Stimulated activated CD8-positive, alpha-beta memory T cell treated with anti-CD3 and anti-CD28 coated beads, Interleukin-15, amount 100 ng/mL, for 1 hour (primary cell): ENCODE measurements at regions not wholly inside any gene's neighbourhood (a gene's known extent, or its start where the extent isn't known, plus 50 kb on each side); places are given as distances from the start of the nearest gene placed in this dataset.

Source experiments
- DNase-seq: peaks from one replicate; pipeline ENCODE4 v3.0.0-alpha.2; 2020; ENCODE audit warnings: low read depth

DNA sequence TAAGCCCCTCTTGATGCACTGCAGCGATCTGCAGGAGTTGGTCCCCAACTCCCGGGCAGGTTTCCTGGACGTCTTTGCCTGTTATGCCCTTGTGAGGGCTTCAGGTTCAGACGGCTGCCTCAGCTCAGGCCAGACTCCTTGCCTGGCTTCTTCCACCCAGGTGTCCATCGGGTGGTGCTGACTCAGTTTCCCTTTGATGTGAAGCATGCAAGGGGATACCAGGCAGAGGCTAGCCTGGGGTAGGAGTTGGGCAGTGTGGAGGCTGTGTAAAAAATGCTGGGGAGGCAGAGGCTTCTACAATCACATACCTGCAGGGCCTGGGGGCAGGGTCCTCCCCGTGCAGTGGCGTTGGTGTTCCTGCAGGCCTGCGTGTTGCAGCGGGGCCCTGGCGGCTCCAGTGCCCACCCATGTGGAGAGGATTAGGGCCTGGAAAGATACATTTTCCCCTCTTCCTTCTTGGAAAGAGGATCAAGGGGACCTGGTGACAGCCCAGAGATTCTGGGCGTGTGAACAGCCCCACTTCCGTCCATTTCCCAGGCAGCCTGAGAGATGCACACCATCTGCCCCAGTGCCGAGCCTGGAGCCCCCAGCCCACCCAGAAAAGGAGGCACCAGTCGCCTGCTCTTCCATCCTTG, 338.3 kb downstream of the DYSF start:
- DNase-seq: no peak

DNA sequence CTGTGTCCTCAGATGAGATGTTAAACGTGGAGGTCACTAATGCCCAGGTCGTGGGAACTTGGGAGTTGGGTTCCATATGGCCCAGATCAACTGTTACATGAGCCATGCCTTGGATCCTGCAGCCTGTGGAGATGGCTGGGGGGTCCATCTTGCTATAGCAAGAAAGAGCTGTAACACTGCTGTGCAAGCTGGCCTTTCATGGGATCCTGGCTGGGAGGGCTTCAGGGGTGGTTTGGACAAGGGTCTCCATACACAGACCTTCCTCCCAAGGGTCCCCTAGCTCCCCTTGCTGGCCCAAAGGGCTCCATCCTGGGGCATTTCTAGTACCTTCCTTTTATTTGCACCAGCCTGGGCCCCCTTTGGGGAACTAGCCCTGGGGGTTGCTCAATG, 337.7 kb downstream of the DYSF start:
- DNase-seq: no peak

DNA sequence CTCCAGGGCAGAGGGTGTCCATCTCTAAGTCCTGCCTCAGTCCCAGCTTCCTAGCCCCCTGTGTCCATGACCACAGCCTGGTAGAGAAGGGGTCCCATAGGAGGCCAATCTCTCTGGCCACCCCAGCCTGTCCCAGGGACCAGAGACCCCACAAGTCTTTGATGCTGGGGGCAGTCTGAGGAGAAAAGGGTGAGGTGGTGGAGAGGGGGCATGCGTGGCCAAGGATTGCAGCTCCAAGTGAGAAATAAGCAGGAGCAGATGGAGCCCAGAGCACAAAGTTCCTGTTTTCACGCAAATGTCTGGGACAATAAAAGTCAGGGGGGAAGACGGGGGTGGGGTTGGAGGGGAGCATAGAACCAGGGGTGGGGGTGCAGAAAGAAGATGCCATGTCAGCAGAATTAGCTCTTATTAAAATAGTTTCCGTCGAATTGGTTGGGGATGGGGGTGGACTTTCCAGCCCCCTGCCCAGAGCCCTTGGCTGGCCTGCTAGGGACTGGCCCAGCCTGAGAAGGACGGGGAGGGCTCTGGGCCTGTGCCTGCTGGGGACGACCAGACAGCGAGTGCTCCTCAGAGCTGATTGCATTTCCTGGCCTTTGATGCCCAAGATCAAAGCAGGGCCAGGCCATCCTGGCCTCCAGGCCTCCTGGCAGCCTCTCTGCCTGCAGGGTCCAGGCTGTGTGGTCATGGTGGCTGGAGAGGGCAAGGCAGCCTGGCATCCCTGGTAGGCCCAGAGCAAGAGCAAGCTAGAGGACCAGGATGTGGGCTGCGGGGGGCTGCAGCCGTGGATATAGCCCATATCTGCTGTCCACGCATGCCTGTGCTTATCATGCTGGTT, 337.1 kb downstream of the DYSF start:
- DNase-seq: no peak

DNA sequence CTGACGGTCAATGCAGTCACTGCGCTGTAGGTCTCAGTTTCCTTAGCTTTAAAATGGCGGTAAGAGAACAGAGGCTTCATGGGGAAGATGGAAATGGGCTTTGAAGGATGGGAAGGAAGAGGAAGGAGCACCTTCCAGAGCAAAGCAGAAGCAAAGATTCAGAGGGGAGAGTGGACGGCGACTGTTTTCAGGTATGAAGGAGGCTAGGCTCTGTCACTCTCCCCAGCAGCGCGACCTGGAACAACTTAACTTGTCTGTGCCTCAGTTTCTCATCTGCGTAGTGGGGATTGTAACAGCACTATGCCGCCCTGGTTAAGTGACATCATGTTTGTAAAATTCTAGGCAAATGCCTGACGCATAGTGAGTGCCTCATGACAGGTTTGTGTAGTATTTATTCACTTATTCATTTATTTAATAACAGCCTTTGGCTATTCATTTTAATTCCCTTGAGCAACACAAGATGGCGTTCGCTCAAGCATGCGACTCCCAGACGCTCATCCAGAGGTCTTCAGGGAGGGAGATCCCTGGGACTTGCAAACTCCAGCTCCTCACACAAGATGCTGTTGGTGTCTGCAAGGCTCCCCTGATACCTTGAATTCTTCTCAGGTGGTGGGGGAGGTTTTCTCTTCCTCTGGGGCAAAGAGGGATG, 336.3 kb downstream of the DYSF start:
- no peak for DNase-seq

DNA sequence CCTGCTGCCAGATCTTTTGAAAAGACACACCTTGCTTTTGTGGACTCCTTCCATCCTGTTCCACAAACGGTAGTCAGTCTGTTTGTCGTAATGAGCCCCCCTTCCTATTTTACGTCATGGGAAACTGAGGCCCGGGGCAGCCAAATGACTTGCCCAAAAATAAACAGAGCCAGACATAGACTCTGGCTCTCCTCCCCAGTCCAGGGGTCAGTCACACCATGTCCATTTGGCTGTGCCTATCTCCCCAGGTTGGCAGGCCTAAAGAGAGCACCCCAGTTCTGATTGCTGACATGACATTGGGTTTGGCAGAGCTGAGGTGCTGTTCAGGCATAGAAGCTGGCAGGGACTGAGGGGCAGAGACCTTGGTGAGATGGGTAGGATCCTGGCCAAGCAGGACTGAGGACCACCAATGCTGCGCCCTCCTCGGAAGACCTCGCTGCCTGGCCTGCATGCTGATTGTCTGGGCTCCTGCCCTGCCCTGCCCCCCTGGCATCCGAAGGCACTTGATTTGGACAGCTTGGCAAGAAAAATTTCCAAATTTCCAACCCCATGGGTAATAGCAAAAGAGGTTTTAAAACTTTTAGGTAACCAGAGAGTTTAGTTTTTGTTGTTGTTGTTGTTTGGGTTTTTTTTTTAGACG, 335.4 kb downstream of the DYSF start:
- DNase-seq: no peak

DNA sequence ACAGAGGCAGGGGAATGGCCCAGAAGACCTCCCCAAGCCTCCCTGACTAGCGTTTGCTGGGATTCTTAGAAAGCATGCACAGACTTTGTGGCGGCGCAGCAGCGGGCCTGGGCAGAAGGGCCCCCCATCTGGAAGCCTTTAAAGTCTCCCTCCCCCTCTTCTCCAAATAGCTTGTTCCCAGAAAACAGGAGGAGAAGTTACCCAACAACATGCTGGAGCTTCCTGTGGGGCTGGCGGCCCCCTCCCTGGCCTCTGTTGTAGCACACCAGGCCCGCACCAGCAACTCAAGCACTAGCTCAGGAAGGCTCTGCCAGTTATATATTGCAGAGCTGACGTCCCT, 334.8 kb downstream of the DYSF start:
- DNase-seq: no peak

DNA sequence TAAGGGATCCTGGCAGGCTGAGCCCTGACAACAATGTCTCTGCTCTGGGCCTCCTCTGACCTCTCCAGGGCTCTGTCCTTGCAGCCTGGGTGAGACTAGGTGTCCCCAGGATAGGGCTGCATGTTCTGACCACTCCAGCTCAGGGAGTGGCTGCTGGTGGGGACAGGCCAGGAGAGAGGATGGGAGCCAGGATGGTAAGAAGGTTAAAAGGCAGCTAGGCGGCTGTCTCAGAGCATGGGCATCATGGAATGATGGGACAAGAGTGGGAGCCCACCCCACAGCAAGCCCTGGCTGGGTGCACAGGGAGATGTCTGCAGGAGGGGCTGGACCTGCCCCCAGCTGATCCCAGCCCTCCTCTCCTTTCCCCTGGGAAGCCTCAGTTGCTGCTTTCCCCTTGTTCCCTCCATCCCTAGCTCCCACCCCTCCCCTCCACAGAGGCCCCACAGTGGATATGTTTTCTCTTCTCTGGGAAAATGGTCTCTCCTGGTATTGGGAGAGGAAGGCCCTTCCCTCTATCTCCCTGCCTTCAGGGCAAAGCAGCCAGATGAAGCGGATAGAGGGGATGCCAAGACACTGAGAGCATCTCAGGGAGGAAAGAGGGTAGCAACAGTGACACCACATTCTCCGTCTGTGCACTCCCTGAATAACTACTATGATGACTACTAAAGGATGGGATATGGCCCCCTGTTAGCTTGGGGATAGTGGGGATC, 334.3 kb downstream of the DYSF start:
- no peak for DNase-seq

DNA sequence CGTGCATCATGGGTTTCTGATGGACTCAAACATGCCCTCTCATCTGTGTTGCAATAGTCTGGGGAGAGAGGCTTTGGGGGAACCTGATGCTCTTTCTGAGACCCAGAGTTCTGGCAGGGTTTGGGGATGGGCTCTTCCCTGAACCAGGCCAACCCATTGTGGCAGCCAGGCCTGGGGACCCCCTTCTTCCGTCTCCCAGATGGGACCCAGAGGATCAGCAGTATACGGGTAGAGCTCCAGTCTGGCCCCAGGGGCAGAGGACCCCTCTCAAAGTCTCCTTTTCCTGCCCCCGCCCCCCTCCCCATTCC, 333.7 kb downstream of the DYSF start:
- DNase-seq: no peak

DNA sequence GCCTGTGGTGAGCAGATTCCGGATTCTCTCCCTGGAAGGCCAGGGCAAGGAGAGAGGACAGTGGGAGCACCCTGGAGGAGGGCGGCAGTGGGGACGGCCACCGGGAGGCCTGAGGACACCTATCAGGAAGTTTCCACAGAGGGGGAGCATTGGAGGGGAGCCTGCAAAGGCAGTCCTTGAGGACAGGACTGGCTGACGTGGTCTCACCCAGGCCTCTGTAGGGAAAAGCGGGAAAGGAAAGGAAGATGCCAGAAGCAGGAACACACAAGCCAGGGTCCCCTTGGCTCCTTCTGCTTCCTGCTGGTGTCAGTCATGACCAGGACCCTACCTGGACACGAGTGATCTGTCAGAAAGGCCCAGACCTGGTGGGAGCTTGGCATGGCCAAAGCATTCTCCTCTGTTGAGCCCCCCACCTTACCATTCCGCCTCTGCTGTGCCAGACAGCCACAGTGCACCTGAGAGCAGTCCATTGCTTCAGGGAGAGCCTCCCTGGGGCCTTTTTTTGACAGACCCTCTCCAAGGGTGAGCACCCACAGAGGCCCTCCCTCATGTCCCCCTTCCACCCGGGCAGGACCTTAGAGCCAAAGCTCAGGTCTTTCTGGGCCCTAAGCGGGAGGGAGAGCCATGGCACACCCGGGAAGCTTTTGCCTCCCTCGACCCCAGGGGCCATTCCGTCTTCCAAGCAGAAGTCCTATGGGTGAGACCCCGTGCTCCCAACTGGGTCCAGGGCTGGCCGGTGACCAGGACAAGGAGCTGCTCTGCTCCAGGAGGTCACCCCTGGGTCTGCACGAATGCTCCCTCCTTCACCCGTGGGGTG, 333.1 kb downstream of the DYSF start:
- no peak for DNase-seq

DNA sequence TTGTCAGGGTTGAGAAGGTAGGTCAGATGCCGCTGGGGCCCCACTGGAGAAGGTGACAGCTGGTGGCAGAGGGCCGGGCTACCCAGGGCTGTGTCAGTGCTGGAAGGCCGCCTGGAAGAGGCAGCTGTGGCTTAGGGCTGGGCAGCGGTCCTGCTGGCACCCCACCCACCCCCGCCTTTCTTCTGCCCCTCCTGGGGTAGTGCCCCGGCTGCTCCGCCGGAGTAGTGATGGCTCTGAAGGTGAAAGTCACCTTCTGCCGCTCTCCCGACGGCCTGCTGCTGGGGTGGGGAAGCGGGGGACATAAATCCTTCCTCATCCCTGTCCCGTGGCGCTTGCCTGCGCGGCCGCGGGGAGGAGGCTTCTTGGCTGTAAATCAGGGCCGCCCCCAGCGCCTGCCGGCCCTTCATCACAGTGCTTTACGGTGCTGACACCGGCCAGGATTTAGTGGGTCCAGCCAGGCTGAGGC, 332.2 kb downstream of the DYSF start:
- DNase-seq: no peak

DNA sequence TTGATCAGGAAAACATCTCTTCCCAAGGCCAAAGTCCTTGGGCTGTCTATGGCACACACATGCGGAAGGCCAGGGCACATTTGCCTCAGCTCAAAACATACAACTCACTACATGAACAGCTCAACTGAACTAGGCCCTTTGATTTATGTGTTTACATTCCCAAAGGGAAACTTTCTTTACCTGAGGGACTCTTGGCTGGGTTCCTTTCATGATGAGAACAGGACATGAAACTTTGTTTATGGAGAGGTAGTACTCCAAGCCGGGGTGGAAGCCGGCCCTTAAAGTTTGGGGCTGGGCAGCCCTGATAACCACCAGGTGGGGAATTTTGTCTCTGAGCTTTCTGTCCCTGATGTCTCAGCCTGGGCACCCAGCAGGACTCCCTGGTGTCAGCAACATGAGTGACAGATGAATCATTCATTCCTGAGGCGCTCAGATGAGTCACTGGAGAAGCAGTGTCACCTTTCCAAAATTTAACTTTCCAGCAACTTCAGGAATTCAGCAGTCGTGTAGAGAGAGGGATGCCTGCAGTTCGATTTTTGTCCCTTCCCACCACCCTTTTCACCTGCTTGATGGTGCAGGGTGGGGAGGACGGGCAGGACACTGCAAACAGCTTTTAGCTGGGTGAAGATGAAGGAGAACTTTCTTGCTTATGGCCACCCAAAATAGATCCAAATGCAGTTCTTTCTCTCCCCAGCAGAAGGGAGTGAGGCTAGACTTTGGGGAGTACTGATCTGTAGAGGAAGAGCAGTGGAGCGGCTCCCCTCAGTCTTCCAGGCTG, 331.6 kb downstream of the DYSF start:
- DNase-seq: no peak

DNA sequence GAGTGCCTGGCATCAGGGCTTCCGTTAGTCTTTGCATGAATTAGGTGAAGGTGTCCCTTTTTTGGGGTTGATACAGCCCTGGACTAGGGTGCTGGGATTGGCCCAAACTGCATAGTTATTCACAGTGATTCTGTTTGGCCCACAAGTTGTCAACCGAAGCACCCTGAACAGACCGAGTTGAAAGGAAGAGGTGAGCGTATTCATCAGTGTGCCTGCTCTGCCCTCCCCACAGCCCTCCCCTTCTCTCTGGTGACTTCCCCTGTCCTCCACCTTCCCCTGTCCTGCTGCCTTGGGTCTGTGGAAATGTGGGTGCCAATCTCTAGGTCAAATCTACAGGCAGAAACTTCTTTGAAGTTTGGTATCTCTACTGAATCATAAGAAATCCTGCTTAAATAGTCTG, 330.5 kb downstream of the DYSF start:
- DNase-seq: no peak

DNA sequence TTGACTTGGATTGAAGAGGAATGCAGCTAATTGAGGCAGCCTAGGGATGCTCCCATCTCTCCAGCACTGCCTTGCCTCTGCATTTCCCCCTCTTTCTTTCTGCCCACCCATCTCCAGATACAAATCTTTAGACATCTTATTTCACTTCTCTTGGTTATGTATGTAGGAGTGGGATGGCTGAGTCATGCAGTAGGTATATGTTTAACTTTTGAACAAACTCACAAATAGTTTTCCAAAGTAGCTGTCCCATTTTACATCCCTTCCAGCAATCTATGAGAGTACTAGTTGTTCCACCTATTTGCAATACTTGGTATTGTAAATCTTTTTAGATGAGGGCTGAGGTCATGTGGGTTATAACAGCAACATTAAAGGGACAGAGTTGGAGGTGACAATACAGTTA, 329.9 kb downstream of the DYSF start:
- no peak for DNase-seq

DNA sequence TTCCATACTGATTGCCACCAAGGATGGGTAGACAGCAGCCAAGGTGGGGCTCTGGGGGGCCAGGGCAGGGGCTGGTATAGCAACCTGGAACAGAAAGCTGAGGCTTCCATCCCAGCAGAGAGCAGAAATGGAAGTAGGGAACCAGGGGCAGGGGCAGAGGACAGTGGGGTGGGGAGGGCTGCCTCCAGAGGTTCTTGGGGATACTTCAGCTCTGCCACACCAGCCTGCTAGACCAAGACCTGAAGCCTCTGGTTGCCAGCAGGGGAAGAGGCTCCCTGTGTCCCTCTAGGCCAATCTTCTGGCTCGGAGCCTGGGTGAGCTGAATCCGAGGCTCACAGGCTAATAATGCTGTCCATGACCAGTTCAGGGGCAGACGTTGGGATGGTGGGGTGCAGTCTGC, 329.0 kb downstream of the DYSF start:
- no peak for DNase-seq

DNA sequence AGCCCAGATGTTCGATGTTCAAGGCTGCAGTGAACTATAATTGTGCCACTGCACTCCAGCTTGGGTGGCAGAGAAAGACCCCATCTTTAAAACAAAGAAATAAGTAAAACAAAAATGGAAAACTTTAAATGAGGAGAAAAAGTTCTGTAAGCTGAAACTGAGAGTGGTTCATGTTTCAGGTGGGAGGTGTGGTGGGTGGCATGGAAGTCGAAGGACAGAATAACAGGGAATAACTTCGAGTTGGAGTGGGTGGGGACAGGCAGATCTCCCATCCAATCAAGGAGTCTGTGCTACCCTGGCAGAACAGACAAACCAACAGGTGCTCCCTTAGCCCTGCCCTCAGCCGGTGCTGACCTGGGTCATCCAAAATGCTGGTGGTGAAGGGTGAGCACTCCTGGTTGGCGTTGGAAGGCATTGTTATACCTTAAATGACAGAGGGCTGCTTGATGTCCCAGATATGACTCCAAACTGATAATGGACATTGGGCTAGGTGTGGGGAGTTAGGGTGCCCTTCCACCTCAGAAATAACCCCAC, 328.4 kb downstream of the DYSF start:
- no peak for DNase-seq

DNA sequence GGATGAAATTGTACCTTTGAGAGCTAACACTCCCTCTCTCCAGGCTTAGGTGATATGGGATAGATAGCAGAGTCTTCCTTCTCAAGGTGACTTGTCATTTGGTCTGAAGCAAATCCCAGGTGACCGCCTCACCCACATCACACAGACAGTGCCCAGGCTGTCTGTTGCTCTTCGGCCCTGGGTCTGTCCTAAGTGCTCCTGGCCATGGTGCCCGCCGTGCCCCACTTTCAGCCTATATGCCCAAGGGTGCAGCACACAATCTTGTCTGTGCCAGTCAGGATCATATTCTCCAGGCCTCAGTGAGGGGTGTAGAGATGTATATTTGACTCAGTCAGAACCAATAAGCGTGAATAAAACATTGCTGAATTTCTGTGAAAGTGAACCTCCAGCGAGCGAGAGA, 326.8 kb downstream of the DYSF start:
- no peak for DNase-seq

DNA sequence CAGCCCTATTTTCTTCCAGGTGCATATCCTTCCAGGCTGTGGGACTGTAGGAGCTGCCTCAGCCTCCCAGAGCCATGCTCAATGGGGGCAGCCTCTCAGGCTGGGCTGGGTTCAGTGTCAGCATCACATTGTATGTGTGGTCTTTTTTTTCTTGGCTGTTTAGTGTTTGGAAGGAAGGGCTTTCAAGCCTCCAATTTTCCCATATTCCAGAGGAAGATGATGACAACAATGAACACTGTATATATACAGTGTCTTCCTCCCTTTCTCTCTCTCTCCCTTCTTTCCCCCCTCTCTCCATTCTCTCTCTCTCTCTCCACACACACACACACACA, 326.4 kb downstream of the DYSF start:
- DNase-seq: no peak

DNA sequence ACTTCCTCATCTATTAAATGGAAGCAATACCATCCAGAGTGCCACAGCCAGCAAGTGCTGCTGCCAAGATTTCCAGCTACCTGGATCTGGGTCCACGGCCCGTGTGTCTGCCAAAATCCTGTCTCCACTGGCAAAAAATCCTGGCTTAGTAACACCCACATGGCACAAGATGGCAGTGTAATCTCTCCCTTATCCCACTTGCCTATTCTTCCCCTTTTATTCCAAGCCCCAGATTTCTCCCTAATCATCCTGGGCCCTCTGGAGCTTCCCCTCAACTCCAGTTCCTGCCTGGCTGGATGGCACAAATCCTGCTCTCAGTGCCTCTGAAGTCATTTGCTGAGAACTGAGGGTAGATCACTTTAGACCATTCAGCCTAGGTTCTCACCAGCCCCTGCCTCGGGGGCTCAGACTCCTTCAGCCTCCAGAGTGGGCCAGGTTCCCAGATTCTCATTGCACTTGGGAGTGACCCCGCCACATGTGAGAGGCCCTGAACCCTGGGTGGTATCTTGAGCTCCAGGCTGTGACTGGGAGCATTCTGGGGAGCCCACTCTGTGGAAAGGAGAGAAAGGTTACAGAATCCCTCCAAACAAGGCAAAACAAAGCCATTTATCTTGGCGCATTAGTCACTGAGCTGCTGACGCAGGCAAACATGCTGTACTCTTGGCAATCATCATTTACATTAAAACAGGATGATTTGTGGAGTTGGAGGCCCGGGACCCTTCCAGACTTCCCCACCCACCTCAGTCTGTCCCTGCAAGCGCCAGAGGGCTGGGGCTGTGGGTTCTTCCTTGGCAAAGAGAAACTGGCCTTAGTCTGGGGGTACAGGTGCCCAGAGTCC, 325.8 kb downstream of the DYSF start:
- DNase-seq: no peak

DNA sequence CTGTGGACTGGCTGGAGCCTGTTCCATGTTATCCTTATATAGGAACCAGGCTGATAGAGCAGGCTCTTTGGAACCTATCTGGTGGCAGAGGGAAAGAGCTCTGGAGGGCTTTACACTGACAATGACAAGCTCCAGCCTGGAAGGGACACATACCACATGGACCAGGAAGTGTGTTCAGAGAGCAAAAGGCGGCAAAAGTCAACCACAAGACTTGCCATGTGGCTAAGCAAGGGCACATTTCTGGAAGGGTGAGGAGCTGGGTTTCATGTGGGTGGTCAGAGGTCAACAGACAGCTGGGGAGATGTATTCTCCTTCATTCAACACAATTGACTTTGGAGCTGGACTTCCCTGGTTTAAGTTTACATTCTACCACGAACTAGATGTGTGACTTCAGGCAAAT, 325.2 kb downstream of the DYSF start:
- no peak for DNase-seq

DNA sequence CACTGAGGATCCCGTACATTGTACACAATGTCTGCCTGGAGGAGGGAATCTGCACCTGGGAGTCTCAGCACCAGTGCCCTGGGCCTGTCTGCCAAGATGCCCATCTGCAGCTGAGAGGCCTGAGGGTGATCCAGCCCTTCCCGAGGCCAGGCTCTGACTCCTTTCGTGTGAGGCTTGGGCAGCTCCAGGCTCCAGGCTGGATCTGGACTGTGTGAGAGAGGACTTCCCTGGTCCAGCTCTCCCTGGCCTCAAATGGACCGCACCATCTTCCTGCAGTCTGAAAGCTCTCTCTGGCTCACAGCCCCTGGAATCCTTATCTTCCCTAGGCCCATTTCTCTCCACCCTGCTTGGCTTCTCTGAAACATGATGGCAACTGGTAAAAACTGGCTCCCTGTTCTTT, 324.6 kb downstream of the DYSF start:
- no peak for DNase-seq
